T-cell (primary cell): ENCODE measurements at regions not wholly inside any gene's neighbourhood (a gene's known extent, or its start where the extent isn't known, plus 50 kb on each side); places are given as distances from the start of the nearest gene placed in this dataset.

Source experiments
- ATAC-seq, 4 experiments: fragments of 200-7000 bp in 3 of 4; fragments of 150-1000 bp in 1 of 4; cut with Tn5 transposase; replicated peaks in 1 of 4; 1 replicate in 3 of 4; 2 replicates in 1 of 4; pipeline ENCODE4 v1.10.0; 2021; ENCODE audit warnings: moderate library complexity in 3 of 4, mild to moderate bottlenecking in 2 of 4, moderate number of reproducible peaks in 1 of 4
- CTCF ChIA-PET, 2 donors: fragments of 300-600 bp; sonication (Branson Sonifier 250); formaldehyde crosslinking; loops; one replicate each; lab custom pipeline; 2022; ENCODE audit warnings: antibody characterized with exemption in 2 of 2; lab: Charles Lee
- POLR2A ChIA-PET, 2 donors: fragments of 300-600 bp; sonication (Branson Sonifier 250); formaldehyde crosslinking; loops; one replicate each; lab custom pipeline; 2022; ENCODE audit warnings: antibody characterized with exemption in 2 of 2; lab: Charles Lee
- DNase-seq, 35 experiments: peaks; one replicate each; pipeline versions ENCODE4 v3.0.0 to v3.0.0-alpha.2; 2013 to 2023
- H3K27ac ChIP-seq: one replicate; pipeline ENCODE4 v1.5.1; 2013; ENCODE audit warnings: low read length
- H3K27me3 ChIP-seq, 2 experiments: replicated peaks in 1 of 2; 1 replicate in 1 of 2; 2 replicates in 1 of 2; pipeline versions ENCODE4 v1.6.1 to v1.7.0; 2013; ENCODE audit warnings: low read length in 1 of 2, mixed read lengths in 1 of 2; ENCODE audit not compliant: control insufficient read depth in 2 of 2, insufficient read depth in 2 of 2; ENCODE audit errors: extremely low read depth in 1 of 2
- H3K36me3 ChIP-seq, 2 donors: 1 replicate in 1 of 2; 2 replicates in 1 of 2; pipeline versions ENCODE4 v1.6.1 to v1.7.0; 2013; ENCODE audit warnings: low read length in 1 of 2; ENCODE audit not compliant: control insufficient read depth in 2 of 2, insufficient read depth in 1 of 2; ENCODE audit errors: extremely low read depth in 1 of 2
- H3K4me1 ChIP-seq, 2 experiments: 1 replicate in 1 of 2; 2 replicates in 1 of 2; pipeline versions ENCODE4 v1.6.1 to v1.7.0; 2013; ENCODE audit warnings: low read length in 2 of 2, mixed read lengths in 1 of 2; ENCODE audit not compliant: insufficient read depth in 2 of 2, control insufficient read depth in 1 of 2; ENCODE audit errors: extremely low read depth in 1 of 2
- H3K4me3 ChIP-seq, 2 donors: 1 replicate in 1 of 2; 2 replicates in 1 of 2; pipeline versions ENCODE4 v1.5.1 to v1.7.0; 2013; ENCODE audit warnings: mild to moderate bottlenecking in 2 of 2, low read length in 1 of 2, moderate library complexity in 1 of 2; ENCODE audit not compliant: control insufficient read depth in 1 of 2; ENCODE audit errors: extremely low read depth in 1 of 2
- H3K9me3 ChIP-seq: 2 replicates; pipeline ENCODE4 v1.7.0; 2013
- H3K27ac Mint-ChIP-seq, 2 donors: one replicate each; pipeline ENCODE4 v1.8.0; 2020 to 2021; ENCODE audit warnings: mild to moderate bottlenecking in 2 of 2, mixed read lengths in 2 of 2
- H3K27me3 Mint-ChIP-seq, 2 donors: one replicate each; pipeline ENCODE4 v1.8.0; 2021 to 2022; ENCODE audit warnings: mixed read lengths in 2 of 2
- H3K36me3 Mint-ChIP-seq: one replicate; pipeline ENCODE4 v1.8.0; 2021; ENCODE audit warnings: mixed read lengths
- H3K4me1 Mint-ChIP-seq, 3 donors: one replicate each; pipeline ENCODE4 v1.8.0; 2020 to 2022; ENCODE audit warnings: mixed read lengths in 3 of 3, mild to moderate bottlenecking in 1 of 3
- H3K4me3 Mint-ChIP-seq, 3 donors: one replicate each; pipeline ENCODE4 v1.8.0; 2020 to 2022; ENCODE audit warnings: mild to moderate bottlenecking in 3 of 3, mixed read lengths in 3 of 3, moderate library complexity in 3 of 3
- H3K9me3 Mint-ChIP-seq, 3 donors: one replicate each; pipeline ENCODE4 v1.8.0; 2020 to 2022; ENCODE audit warnings: mixed read lengths in 3 of 3
- WGBS: methylation state at CpG from one replicate; pipeline ENCODE4 v1.1.5; 2013; ENCODE audit warnings: missing lambda C conversion rate; ENCODE audit not compliant: insufficient coverage; 5-methylcytosine and 5-hydroxymethylcytosine counted together

GRCh38 chr13:108551674-108552073 lies 77.7 kb upstream of the MYO16 start:
- Mint-ChIP-seq H3K27me3 (peaks cover 0 to 3% of the 10 kb centered on the region in 2 donors), H3K4me3 (no peak overlapping the region), H3K4me1 (no peaks in the 10 kb centered on the region), H3K36me3 (no peaks in the 10 kb centered on the region), H3K27ac (no peak overlapping the region), H3K9me3 (peaks cover 0 to 3% (median 0%) of the 10 kb centered on the region in 3 donors)
- Histone ChIP-seq H3K27ac (no peak overlapping the region), H3K9me3 (no peaks in the 10 kb centered on the region), H3K36me3 (no peaks in the 10 kb centered on the region), H3K27me3 (no peaks in the 10 kb centered on the region), H3K4me1 (no peaks in the 10 kb centered on the region), H3K4me3 (no peak overlapping the region)
- ATAC-seq (no peak), DNase-seq (no peak)
- CTCF ChIA-PET = no interaction called here
- WGBS = no CpG with 5 or more reads among the region's 2 CpGs
- POLR2A ChIA-PET = no interaction called here

GRCh38 chr13:108558489-108558888 lies 70.9 kb upstream of the MYO16 start:
- Mint-ChIP-seq H3K4me1 (no peaks in the 10 kb centered on the region), H3K4me3 (no peak overlapping the region), H3K36me3 (no peaks in the 10 kb centered on the region), H3K27me3 (peaks cover 2 to 6% of the 10 kb centered on the region in 2 donors), H3K27ac (no peak overlapping the region), H3K9me3 (no peaks in the 10 kb centered on the region)
- DNase-seq (no peak), ATAC-seq (no peak)
- H3K36me3 ChIP-seq = no peaks in the 10 kb centered on the region
- no peak overlapping the region for H3K4me3 ChIP-seq
- no peaks in the 10 kb centered on the region for H3K9me3 ChIP-seq
- 60% methylated on average over 1 of the region's 4 CpGs for WGBS
- H3K4me1 ChIP-seq = no peaks in the 10 kb centered on the region
- peaks cover 0 to 2% of the 10 kb centered on the region in 2 experiments for H3K27me3 ChIP-seq
- no peak overlapping the region for H3K27ac ChIP-seq
- ChIA-PET POLR2A (interaction anchor here in 1 of 2 donors (0.7 kb wide), 1 partner anchor 149 kb away, joined by 3 read pairs; no protein-coding TSS in a partner anchor), CTCF (interaction anchor here in 1 of 2 donors (0.7 kb wide), 2 partner anchors 117 to 313 kb away, joined by 3 read pairs; no protein-coding TSS in a partner anchor)

- Mint-ChIP-seq H3K4me3 (no peak overlapping the region), H3K27me3 (peaks cover 0 to 13% of the 10 kb centered on the region in 2 donors), H3K4me1 (no peaks in the 10 kb centered on the region), H3K9me3 (no peaks in the 10 kb centered on the region), H3K27ac (no peak overlapping the region), H3K36me3 (no peaks in the 10 kb centered on the region)
- Histone ChIP-seq H3K27ac (no peak overlapping the region), H3K27me3 (peaks cover 0 to 2% of the 10 kb centered on the region in 2 experiments), H3K36me3 (no peaks in the 10 kb centered on the region), H3K4me3 (no peak overlapping the region), H3K9me3 (no peaks in the 10 kb centered on the region), H3K4me1 (no peaks in the 10 kb centered on the region)
- CTCF ChIA-PET = no interaction called here
- POLR2A ChIA-PET = no interaction called here
- WGBS = no CpG with 5 or more reads among the region's 3 CpGs
- no peak for DNase-seq
- no peak for ATAC-seq
Observed at GRCh38 chr13:108560093-108560492, 69.3 kb upstream of the MYO16 start.

- Histone ChIP-seq H3K27me3 (peaks cover 0 to 2% of the 10 kb centered on the region in 2 experiments), H3K36me3 (no peaks in the 10 kb centered on the region), H3K9me3 (no peaks in the 10 kb centered on the region), H3K4me1 (no peaks in the 10 kb centered on the region), H3K27ac (no peak overlapping the region), H3K4me3 (no peak overlapping the region)
- WGBS = no CpG with 5 or more reads among the region's 2 CpGs
- Mint-ChIP-seq H3K4me1 (no peaks in the 10 kb centered on the region), H3K4me3 (no peak overlapping the region), H3K9me3 (no peaks in the 10 kb centered on the region), H3K36me3 (no peaks in the 10 kb centered on the region), H3K27me3 (peaks cover 0 to 13% of the 10 kb centered on the region in 2 donors), H3K27ac (no peak overlapping the region)
- DNase-seq (no peak), ATAC-seq (no peak)
- ChIA-PET CTCF (no interaction called here), POLR2A (no interaction called here)
Observed at GRCh38 chr13:108561149-108561548, 68.3 kb upstream of the MYO16 start.

GRCh38 chr13:108566413-108567170 lies 62.8 kb upstream of the MYO16 start:
- no peak for ATAC-seq
- WGBS = 94% methylated on average over 2 of the region's 2 CpGs
- CTCF ChIA-PET = no interaction called here

GRCh38 chr13:108572782-108573211 lies 56.6 kb upstream of the MYO16 start:
- ATAC-seq = no peak
- Histone ChIP-seq H3K36me3 (no peaks in the 10 kb centered on the region), H3K9me3 (no peaks in the 10 kb centered on the region), H3K27ac (no peak overlapping the region), H3K27me3 (no peaks in the 10 kb centered on the region), H3K4me3 (no peak overlapping the region), H3K4me1 (no peaks in the 10 kb centered on the region)
- no peaks in the 10 kb centered on the region for H3K27me3 Mint-ChIP-seq
- no peak overlapping the region for H3K27ac Mint-ChIP-seq
- H3K4me1 Mint-ChIP-seq = no peaks in the 10 kb centered on the region
- WGBS = no CpG with 5 or more reads among the region's 6 CpGs
- H3K36me3 Mint-ChIP-seq = no peaks in the 10 kb centered on the region
- ChIA-PET CTCF (no interaction called here), POLR2A (no interaction called here)
- no peak overlapping the region for H3K4me3 Mint-ChIP-seq
- H3K9me3 Mint-ChIP-seq = no peaks in the 10 kb centered on the region
- no peak for DNase-seq

More at GRCh38 chr13:108566413-108567170, 62.8 kb upstream of the MYO16 start:
- DNase-seq = no peak
- Mint-ChIP-seq H3K4me3 (no peak overlapping the region), H3K36me3 (no peaks in the 10 kb centered on the region), H3K4me1 (no peaks in the 10 kb centered on the region), H3K27me3 (peaks cover 0 to 14% of the 10 kb centered on the region in 2 donors), H3K9me3 (no peaks in the 10 kb centered on the region), H3K27ac (no peak overlapping the region)
- Histone ChIP-seq H3K4me3 (no peak overlapping the region), H3K4me1 (no peaks in the 10 kb centered on the region), H3K27ac (no peak overlapping the region), H3K36me3 (no peaks in the 10 kb centered on the region), H3K27me3 (no peaks in the 10 kb centered on the region), H3K9me3 (no peaks in the 10 kb centered on the region)
- POLR2A ChIA-PET = no interaction called here
